GM18909 (cell line): ENCODE measurements at regions not wholly inside any gene's neighbourhood (a gene's known extent, or its start where the extent isn't known, plus 50 kb on each side); places are given as distances from the start of the nearest gene placed in this dataset.

ENCODE experiments used
- ATAC-seq: cut with Tn5 transposase; IDR thresholded peaks from one replicate; pipeline ENCODE4 v1.9.1; 2021; ENCODE audit warnings: mild to moderate bottlenecking; ENCODE audit not compliant: unreplicated experiment, poor library complexity

- no peak for ATAC-seq
These were observed 107.0 kb upstream of the PALS2 start for GRCh38 chr7:24466168-24466768.

GRCh38 chr7:24469118-24469517 is 104.1 kb upstream of the PALS2 start:
- no peak for ATAC-seq

GRCh38 chr7:24472093-24472492 is 101.2 kb upstream of the PALS2 start:
- no peak for ATAC-seq

GRCh38 chr7:24475166-24475961 is 97.9 kb upstream of the PALS2 start:
- no peak for ATAC-seq

GRCh38 chr7:24476227-24476626 is 97.0 kb upstream of the PALS2 start:
- no peak for ATAC-seq

- no peak for ATAC-seq
These were observed 95.7 kb upstream of the PALS2 start for GRCh38 chr7:24477398-24478136.

GRCh38 chr7:24478137-24478655 is 95.1 kb upstream of the PALS2 start:
- ATAC-seq: no peak

GRCh38 chr7:24480501-24480900 is 92.8 kb upstream of the PALS2 start:
- no peak for ATAC-seq

- ATAC-seq: no peak
These were observed 89.4 kb upstream of the PALS2 start for GRCh38 chr7:24483804-24484203.

- ATAC-seq: no peak
These were observed 80.7 kb upstream of the PALS2 start for GRCh38 chr7:24492576-24492975.

GRCh38 chr7:24494832-24495231 is 78.4 kb upstream of the PALS2 start:
- ATAC-seq: no peak

GRCh38 chr7:24496036-24496435 is 77.2 kb upstream of the PALS2 start:
- no peak for ATAC-seq

GRCh38 chr7:24498439-24498838 is 74.8 kb upstream of the PALS2 start:
- no peak for ATAC-seq

GRCh38 chr7:24499871-24500270 is 73.4 kb upstream of the PALS2 start:
- no peak for ATAC-seq

GRCh38 chr7:24500599-24500998 is 72.7 kb upstream of the PALS2 start:
- ATAC-seq: no peak

GRCh38 chr7:24501009-24501408 is 72.2 kb upstream of the PALS2 start:
- ATAC-seq: no peak

GRCh38 chr7:24501443-24502134 is 71.7 kb upstream of the PALS2 start:
- no peak for ATAC-seq

- ATAC-seq: no peak
These were observed 71.1 kb upstream of the PALS2 start for GRCh38 chr7:24502135-24502488.

GRCh38 chr7:24503506-24503905 is 69.7 kb upstream of the PALS2 start:
- ATAC-seq: no peak

- no peak for ATAC-seq
These were observed 69.2 kb upstream of the PALS2 start for GRCh38 chr7:24504040-24504439.

- ATAC-seq: no peak
These were observed 68.4 kb upstream of the PALS2 start for GRCh38 chr7:24504836-24505235.
